ENCODE measurements at regions not wholly inside any gene's neighbourhood (a gene's known extent, or its start where the extent isn't known, plus 50 kb on each side); places are given as distances from the start of the nearest gene placed in this dataset.

DNA sequence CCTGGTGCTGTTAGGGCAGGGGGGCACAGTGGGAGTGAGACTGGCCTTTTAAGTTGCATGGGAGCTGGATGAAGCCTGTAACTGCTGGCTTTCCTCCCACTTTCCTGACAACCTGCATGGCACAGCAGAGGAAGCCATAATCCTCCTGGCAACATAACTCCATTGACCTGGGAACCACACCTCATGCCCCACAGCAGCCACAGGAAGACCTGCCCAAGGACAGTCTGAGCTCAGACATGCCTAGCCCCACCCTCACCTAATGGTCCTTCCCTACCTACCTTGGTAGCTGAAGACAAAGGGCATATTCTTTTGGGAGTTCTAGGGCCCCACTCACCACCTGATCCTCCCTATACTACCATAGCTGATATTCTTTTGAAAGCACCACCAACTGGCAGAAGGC lies 482.2 kb upstream of the TOM1L1 start:
- H3K36me3 ChIP-seq (ENCODE audit: insufficient read depth, low read length), result no peaks in the 10 kb centered on the region
- no peak overlapping the region for H3K4me2 ChIP-seq (ENCODE audit: insufficient read depth, low read length)
- no peaks in the 10 kb centered on the region for H3K9me3 ChIP-seq (ENCODE audit: low read depth, low read length)
- H3K79me2 ChIP-seq (ENCODE audit: insufficient read depth, low read length), result no peaks in the 10 kb centered on the region
- H3K27ac ChIP-seq (ENCODE audit: low read depth, low read length), result no peak overlapping the region
- no peaks in the 10 kb centered on the region for H4K20me1 ChIP-seq (ENCODE audit: insufficient read depth, low read length)
- no peaks in the 10 kb centered on the region for H3K27me3 ChIP-seq (ENCODE audit: insufficient read depth, low read length)
- TF ChIP-seq, protein P1, sequence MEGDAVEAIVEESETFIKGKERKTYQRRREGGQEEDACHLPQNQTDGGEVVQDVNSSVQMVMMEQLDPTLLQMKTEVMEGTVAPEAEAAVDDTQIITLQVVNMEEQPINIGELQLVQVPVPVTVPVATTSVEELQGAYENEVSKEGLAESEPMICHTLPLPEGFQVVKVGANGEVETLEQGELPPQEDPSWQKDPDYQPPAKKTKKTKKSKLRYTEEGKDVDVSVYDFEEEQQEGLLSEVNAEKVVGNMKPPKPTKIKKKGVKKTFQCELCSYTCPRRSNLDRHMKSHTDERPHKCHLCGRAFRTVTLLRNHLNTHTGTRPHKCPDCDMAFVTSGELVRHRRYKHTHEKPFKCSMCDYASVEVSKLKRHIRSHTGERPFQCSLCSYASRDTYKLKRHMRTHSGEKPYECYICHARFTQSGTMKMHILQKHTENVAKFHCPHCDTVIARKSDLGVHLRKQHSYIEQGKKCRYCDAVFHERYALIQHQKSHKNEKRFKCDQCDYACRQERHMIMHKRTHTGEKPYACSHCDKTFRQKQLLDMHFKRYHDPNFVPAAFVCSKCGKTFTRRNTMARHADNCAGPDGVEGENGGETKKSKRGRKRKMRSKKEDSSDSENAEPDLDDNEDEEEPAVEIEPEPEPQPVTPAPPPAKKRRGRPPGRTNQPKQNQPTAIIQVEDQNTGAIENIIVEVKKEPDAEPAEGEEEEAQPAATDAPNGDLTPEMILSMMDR (IDR thresholded peaks at IDR 0.05; ENCODE audit: extremely low read depth, low read depth, low read length), result no peak
- no peak overlapping the region for H3K4me3 ChIP-seq (ENCODE audit: insufficient read depth, low read length)
- DNase-seq (ENCODE audit: insufficient read length, low spot score, missing footprints), result no peak
- no peaks in the 10 kb centered on the region for H3K4me1 ChIP-seq (ENCODE audit: insufficient read depth, low read length)
- H2AFZ ChIP-seq (ENCODE audit: low read length), result no peak overlapping the region

DNA sequence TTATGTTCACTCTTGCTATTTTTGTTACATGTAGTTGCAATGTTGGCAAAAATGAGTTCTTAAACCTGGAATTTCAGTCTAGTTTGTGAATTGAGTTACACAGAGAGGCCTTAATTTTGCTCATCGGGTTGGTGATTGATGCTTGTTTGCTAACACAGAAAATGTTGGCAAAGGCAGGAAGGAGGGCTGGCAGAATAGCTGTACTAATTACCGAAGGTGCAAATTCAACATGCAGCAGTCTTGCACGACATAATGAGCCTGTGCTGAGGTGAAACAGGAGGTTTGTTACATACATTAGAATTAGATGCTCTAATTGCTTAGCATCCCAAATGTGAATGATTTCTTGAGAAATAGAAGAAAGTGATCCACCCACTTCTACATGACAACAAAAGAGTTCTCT lies 475.0 kb upstream of the TOM1L1 start:
- no peaks in the 10 kb centered on the region for H3K4me1 ChIP-seq (ENCODE audit: insufficient read depth, low read length)
- H2AFZ ChIP-seq (ENCODE audit: low read length), result no peak overlapping the region
- TF ChIP-seq, protein P1 (IDR thresholded peaks at IDR 0.05; ENCODE audit: extremely low read depth, low read depth, low read length), result no peak
- no peaks in the 10 kb centered on the region for H3K36me3 ChIP-seq (ENCODE audit: insufficient read depth, low read length)
- H3K79me2 ChIP-seq (ENCODE audit: insufficient read depth, low read length), result no peaks in the 10 kb centered on the region
- no peaks in the 10 kb centered on the region for H3K27me3 ChIP-seq (ENCODE audit: insufficient read depth, low read length)
- peaks cover 3% of the 10 kb centered on the region for H3K9me3 ChIP-seq (ENCODE audit: low read depth, low read length)
- no peaks in the 10 kb centered on the region for H4K20me1 ChIP-seq (ENCODE audit: insufficient read depth, low read length)
- no peak overlapping the region for H3K4me2 ChIP-seq (ENCODE audit: insufficient read depth, low read length)
- no peak overlapping the region for H3K27ac ChIP-seq (ENCODE audit: low read depth, low read length)
- DNase-seq (ENCODE audit: insufficient read length, low spot score, missing footprints), result no peak
- H3K4me3 ChIP-seq (ENCODE audit: insufficient read depth, low read length), result no peak overlapping the region

DNA sequence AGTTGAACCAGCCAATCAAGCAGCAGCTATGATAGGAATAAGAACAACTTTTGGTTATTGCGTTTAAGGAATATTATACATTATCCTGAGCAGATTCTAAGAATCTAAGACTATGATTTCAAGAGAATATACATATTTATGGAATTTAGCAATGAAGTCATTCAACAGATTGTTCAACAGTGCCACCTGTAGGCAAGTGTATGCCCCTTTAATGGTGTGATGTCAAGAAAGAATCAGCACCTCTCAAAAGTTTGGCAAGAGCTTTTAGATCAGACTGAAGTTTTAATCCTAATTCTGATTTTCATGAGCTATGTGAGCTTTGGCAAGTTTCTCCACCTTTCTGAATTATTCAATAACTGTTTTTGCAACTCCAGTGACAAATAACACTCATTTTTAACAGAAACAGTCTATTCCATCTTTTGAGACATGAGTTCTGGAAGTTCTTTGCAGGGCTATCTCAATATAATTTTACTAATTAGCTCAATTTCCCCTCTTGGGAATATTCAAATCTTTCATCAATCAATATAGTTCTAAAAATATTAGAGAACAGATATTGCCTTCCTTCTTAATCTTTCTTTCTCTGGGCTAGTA lies 474.3 kb upstream of the TOM1L1 start:
- H3K27me3 ChIP-seq (ENCODE audit: insufficient read depth, low read length), result no peaks in the 10 kb centered on the region
- H4K20me1 ChIP-seq (ENCODE audit: insufficient read depth, low read length), result no peaks in the 10 kb centered on the region
- no peak overlapping the region for H3K4me2 ChIP-seq (ENCODE audit: insufficient read depth, low read length)
- no peaks in the 10 kb centered on the region for H3K36me3 ChIP-seq (ENCODE audit: insufficient read depth, low read length)
- TF ChIP-seq, protein P1 (IDR thresholded peaks at IDR 0.05; ENCODE audit: extremely low read depth, low read depth, low read length), result no peak
- no peak for DNase-seq (ENCODE audit: insufficient read length, low spot score, missing footprints)
- no peaks in the 10 kb centered on the region for H3K4me1 ChIP-seq (ENCODE audit: insufficient read depth, low read length)
- no peak overlapping the region for H3K4me3 ChIP-seq (ENCODE audit: insufficient read depth, low read length)
- no peak overlapping the region for H3K27ac ChIP-seq (ENCODE audit: low read depth, low read length)
- H3K9me3 ChIP-seq (ENCODE audit: low read depth, low read length), result peaks cover 3% of the 10 kb centered on the region
- H2AFZ ChIP-seq (ENCODE audit: low read length), result no peak overlapping the region
- no peaks in the 10 kb centered on the region for H3K79me2 ChIP-seq (ENCODE audit: insufficient read depth, low read length)

- H3K4me2 ChIP-seq (ENCODE audit: insufficient read depth, low read length), result no peak overlapping the region
- no peaks in the 10 kb centered on the region for H3K4me1 ChIP-seq (ENCODE audit: insufficient read depth, low read length)
- H3K27ac ChIP-seq (ENCODE audit: low read depth, low read length), result no peak overlapping the region
- no peak for DNase-seq (ENCODE audit: insufficient read length, low spot score, missing footprints)
- no peak overlapping the region for H3K4me3 ChIP-seq (ENCODE audit: insufficient read depth, low read length)
- H3K27me3 ChIP-seq (ENCODE audit: insufficient read depth, low read length), result no peaks in the 10 kb centered on the region
- no peaks in the 10 kb centered on the region for H3K9me3 ChIP-seq (ENCODE audit: low read depth, low read length)
- no peak overlapping the region for H2AFZ ChIP-seq (ENCODE audit: low read length)
- no peaks in the 10 kb centered on the region for H3K36me3 ChIP-seq (ENCODE audit: insufficient read depth, low read length)
- TF ChIP-seq, protein P1 (IDR thresholded peaks at IDR 0.05; ENCODE audit: extremely low read depth, low read depth, low read length), result no peak
- no peaks in the 10 kb centered on the region for H4K20me1 ChIP-seq (ENCODE audit: insufficient read depth, low read length)
- no peaks in the 10 kb centered on the region for H3K79me2 ChIP-seq (ENCODE audit: insufficient read depth, low read length)
Observed at GRCh38 chr17:54435966-54436365, 464.7 kb upstream of the TOM1L1 start.

Data from osteoblast (primary cell).